DOHH2 (cell line): ENCODE measurements at regions not wholly inside any gene's neighbourhood (a gene's known extent, or its start where the extent isn't known, plus 50 kb on each side); places are given as distances from the start of the nearest gene placed in this dataset.
"Not testable (repeated sequence)": the region's sequence is repeated elsewhere in the genome, so short reads cannot be mapped to it uniquely, and the experiment has no call there.

ENCODE experiments used
- CTCF ChIP-seq: fragments of 200-600 bp; sonication (generic); IDR thresholded peaks from one replicate; pipeline ENCODE4 v1.5.1; 2014; ENCODE audit warnings: antibody characterized with exemption, mild to moderate bottlenecking, low read depth, low read length; ENCODE audit not compliant: poor library complexity, severe bottlenecking
- EZH2phosphoT487 ChIP-seq: fragments of 200-600 bp; sonication (generic); IDR thresholded peaks from 2 replicates; pipeline ENCODE4 v1.6.1; 2017; ENCODE audit warnings: borderline replicate concordance, mild to moderate bottlenecking, antibody characterized with exemption, low read length, moderate library complexity, mixed read lengths

DNA sequence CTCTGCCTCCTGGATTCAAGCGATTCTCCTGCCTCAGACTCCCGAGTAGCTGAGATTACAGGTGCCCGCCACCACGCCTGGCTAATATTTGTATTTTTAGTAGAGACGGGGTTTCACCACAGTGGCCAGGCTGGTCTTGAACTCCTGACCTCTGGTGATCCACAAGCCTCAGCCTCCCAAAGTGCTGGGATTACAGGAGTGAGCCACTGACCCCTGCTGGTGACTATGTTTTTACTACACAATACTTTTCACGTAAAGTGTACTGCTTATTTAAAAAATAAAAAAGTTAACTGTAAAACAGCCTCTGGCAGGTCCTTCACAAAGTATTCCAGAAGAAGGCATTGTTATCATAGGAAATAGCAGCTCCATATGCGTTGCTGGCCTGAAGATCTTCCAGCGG is 345.2 kb upstream of the POU5F2 start:
- peak; percentile 27 for TF ChIP-seq CTCF
- TF ChIP-seq EZH2phosphoT487: not testable (repeated sequence)
